CD4-positive, alpha-beta T cell treated with Interleukin-10 for 1 hour (primary cell): ENCODE measurements at regions not wholly inside any gene's neighbourhood (a gene's known extent, or its start where the extent isn't known, plus 50 kb on each side); places are given as distances from the start of the nearest gene placed in this dataset.

Source experiments
- DNase-seq: peaks from one replicate; pipeline ENCODE4 v3.0.0-alpha.2; 2020

- DNase-seq: no peak
Measured at GRCh38 chr16:65468133-65468532, 346.3 kb upstream of the CDH11 start.

- DNase-seq: no peak
Measured at GRCh38 chr16:65463652-65464260, 341.9 kb upstream of the CDH11 start.

GRCh38 chr16:65457084-65457483, 335.2 kb upstream of the CDH11 start:
- no peak for DNase-seq

- no peak for DNase-seq
Measured at GRCh38 chr16:65455761-65456160, 333.9 kb upstream of the CDH11 start.

- DNase-seq: no peak
Measured at GRCh38 chr16:65453646-65454045, 331.8 kb upstream of the CDH11 start.

- DNase-seq: no peak
Measured at GRCh38 chr16:65449526-65449925, 327.7 kb upstream of the CDH11 start.

GRCh38 chr16:65446427-65446826, 324.6 kb upstream of the CDH11 start:
- DNase-seq: no peak

- DNase-seq: no peak
Measured at GRCh38 chr16:65445313-65446260, 323.7 kb upstream of the CDH11 start.

- no peak for DNase-seq
Measured at GRCh38 chr16:65441501-65441900, 319.6 kb upstream of the CDH11 start.

GRCh38 chr16:65429504-65430181, 307.8 kb upstream of the CDH11 start:
- no peak for DNase-seq

GRCh38 chr16:65426484-65426883, 304.6 kb upstream of the CDH11 start:
- no peak for DNase-seq

- DNase-seq: no peak
Measured at GRCh38 chr16:65422934-65423333, 301.1 kb upstream of the CDH11 start.

- no peak for DNase-seq
Measured at GRCh38 chr16:65421596-65421995, 299.7 kb upstream of the CDH11 start.

- DNase-seq: no peak
Measured at GRCh38 chr16:65418435-65418834, 296.6 kb upstream of the CDH11 start.

- no peak for DNase-seq
Measured at GRCh38 chr16:65415460-65415859, 293.6 kb upstream of the CDH11 start.

GRCh38 chr16:65414284-65414984, 292.6 kb upstream of the CDH11 start:
- DNase-seq: no peak

GRCh38 chr16:65413861-65414260, 292.0 kb upstream of the CDH11 start:
- DNase-seq: no peak

- DNase-seq: no peak
Measured at GRCh38 chr16:65410801-65411200, 288.9 kb upstream of the CDH11 start.

GRCh38 chr16:65409510-65409909, 287.6 kb upstream of the CDH11 start:
- no peak for DNase-seq

- DNase-seq: no peak
Measured at GRCh38 chr16:65406933-65407332, 285.1 kb upstream of the CDH11 start.

- no peak for DNase-seq
Measured at GRCh38 chr16:65406116-65406515, 284.3 kb upstream of the CDH11 start.

- no peak for DNase-seq
Measured at GRCh38 chr16:65394281-65394680, 272.4 kb upstream of the CDH11 start.
